Kidney epithelial cell (primary cell): ENCODE measurements at regions not wholly inside any gene's neighbourhood (a gene's known extent, or its start where the extent isn't known, plus 50 kb on each side); places are given as distances from the start of the nearest gene placed in this dataset.

Source experiments
- DNase-seq: peaks from one replicate; pipeline ENCODE4 v3.0.0-alpha.2; 2010; ENCODE audit warnings: low read depth
- H3K27me3 ChIP-seq: 2 replicates; pipeline ENCODE4 v1.6.0; 2011; ENCODE audit warnings: low read length; ENCODE audit not compliant: control insufficient read depth, insufficient read depth
- H3K36me3 ChIP-seq: 2 replicates; pipeline ENCODE4 v1.5.1; 2011; ENCODE audit warnings: low read length; ENCODE audit not compliant: control insufficient read depth, insufficient read depth
- H3K4me3 ChIP-seq: 2 replicates; pipeline ENCODE4 v1.5.1; 2011; ENCODE audit warnings: low read depth, mild to moderate bottlenecking, control low read depth, low read length
- TF ChIP-seq, protein P1 (sequence below): IDR thresholded peaks from 2 replicates; pipeline ENCODE4 v1.5.1; 2011; ENCODE audit warnings: mild to moderate bottlenecking, moderate library complexity, low read length, control low read depth, inconsistent platforms; ENCODE audit not compliant: insufficient read depth, poor library complexity, severe bottlenecking

- no peaks in the 10 kb centered on the region for H3K36me3 ChIP-seq
- no peaks in the 10 kb centered on the region for H3K27me3 ChIP-seq
- TF ChIP-seq, protein P1, sequence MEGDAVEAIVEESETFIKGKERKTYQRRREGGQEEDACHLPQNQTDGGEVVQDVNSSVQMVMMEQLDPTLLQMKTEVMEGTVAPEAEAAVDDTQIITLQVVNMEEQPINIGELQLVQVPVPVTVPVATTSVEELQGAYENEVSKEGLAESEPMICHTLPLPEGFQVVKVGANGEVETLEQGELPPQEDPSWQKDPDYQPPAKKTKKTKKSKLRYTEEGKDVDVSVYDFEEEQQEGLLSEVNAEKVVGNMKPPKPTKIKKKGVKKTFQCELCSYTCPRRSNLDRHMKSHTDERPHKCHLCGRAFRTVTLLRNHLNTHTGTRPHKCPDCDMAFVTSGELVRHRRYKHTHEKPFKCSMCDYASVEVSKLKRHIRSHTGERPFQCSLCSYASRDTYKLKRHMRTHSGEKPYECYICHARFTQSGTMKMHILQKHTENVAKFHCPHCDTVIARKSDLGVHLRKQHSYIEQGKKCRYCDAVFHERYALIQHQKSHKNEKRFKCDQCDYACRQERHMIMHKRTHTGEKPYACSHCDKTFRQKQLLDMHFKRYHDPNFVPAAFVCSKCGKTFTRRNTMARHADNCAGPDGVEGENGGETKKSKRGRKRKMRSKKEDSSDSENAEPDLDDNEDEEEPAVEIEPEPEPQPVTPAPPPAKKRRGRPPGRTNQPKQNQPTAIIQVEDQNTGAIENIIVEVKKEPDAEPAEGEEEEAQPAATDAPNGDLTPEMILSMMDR: no peak
- H3K4me3 ChIP-seq: no peak overlapping the region
- no peak for DNase-seq
These were observed 307.7 kb downstream of the MMUT start for GRCh38 chr6:49155316-49155715.

GRCh38 chr6:49151957-49152356 is 311.1 kb downstream of the MMUT start:
- Histone ChIP-seq H3K36me3 (no peaks in the 10 kb centered on the region), H3K27me3 (no peaks in the 10 kb centered on the region), H3K4me3 (no peak overlapping the region)
- no peak for DNase-seq
- TF ChIP-seq, protein P1: no peak

GRCh38 chr6:49151461-49151860 is 311.6 kb downstream of the MMUT start:
- no peaks in the 10 kb centered on the region for H3K27me3 ChIP-seq
- no peak for DNase-seq
- no peak overlapping the region for H3K4me3 ChIP-seq
- TF ChIP-seq, protein P1: no peak
- H3K36me3 ChIP-seq: no peaks in the 10 kb centered on the region

DNA sequence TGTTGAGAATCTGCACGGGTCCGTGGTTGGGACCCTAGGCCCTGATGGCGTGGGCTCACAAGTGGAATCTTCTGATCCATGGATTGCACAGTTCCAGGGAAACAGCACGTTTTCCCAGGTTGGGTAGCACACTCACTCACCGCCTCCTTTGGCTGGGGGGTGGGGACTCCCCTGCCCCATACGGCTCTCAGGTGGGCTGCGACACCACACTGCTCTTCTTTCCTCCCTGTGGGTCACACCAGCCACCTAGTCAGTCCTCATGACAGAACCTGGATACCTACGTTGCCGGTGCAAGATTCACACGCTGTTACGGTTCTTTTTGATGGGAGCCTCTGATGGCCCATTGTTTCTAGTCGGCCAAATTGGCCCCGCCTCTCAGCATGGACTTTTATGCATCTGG is 312.0 kb downstream of the MMUT start:
- no peak for DNase-seq
- H3K4me3 ChIP-seq: no peak overlapping the region
- no peaks in the 10 kb centered on the region for H3K36me3 ChIP-seq
- TF ChIP-seq, protein P1: no peak
- H3K27me3 ChIP-seq: no peaks in the 10 kb centered on the region

- DNase-seq: no peak
- Histone ChIP-seq H3K27me3 (no peaks in the 10 kb centered on the region), H3K4me3 (no peak overlapping the region), H3K36me3 (no peaks in the 10 kb centered on the region)
- TF ChIP-seq, protein P1: no peak
These were observed 317.8 kb downstream of the MMUT start for GRCh38 chr6:49145280-49145679.

- no peaks in the 10 kb centered on the region for H3K27me3 ChIP-seq
- no peak for DNase-seq
- H3K4me3 ChIP-seq: no peak overlapping the region
- TF ChIP-seq, protein P1: no peak
- no peaks in the 10 kb centered on the region for H3K36me3 ChIP-seq
These were observed 320.5 kb downstream of the MMUT start for GRCh38 chr6:49142421-49143151.
